SK-N-SH treated with all-trans-retinoic acid at 6 μM for 48 hours (cell line): ENCODE measurements at regions not wholly inside any gene's neighbourhood (a gene's known extent, or its start where the extent isn't known, plus 50 kb on each side); places are given as distances from the start of the nearest gene placed in this dataset.

Experiments used
- ATAC-seq: fragments of 200-7000 bp; cut with Tn5 transposase; 3 replicates; pipeline ENCODE4 v1.9.1; 2020; ENCODE audit warnings: mild to moderate bottlenecking, moderate library complexity
- ARNTL ChIP-seq: fragments of 450-650 bp; formaldehyde crosslinking; IDR thresholded peaks from 2 replicates; pipeline ENCODE4 v1.5.0; 2020; ENCODE audit warnings: low read depth, mild to moderate bottlenecking, moderate library complexity, borderline replicate concordance
- BACH2 ChIP-seq: fragments of 250-450 bp; sonication (Bioruptor Pico); IDR thresholded peaks from 2 replicates; pipeline ENCODE4 v1.9.0; 2021; ENCODE audit warnings: mild to moderate bottlenecking, borderline replicate concordance
- CREB5 ChIP-seq: fragments of 250-450 bp; sonication (Bioruptor Pico); IDR thresholded peaks from 2 replicates; pipeline ENCODE4 v1.5.1; 2020; ENCODE audit warnings: low read depth, mild to moderate bottlenecking, moderate library complexity
- CSDC2 ChIP-seq: fragments of 250-450 bp; sonication (Bioruptor Pico); IDR thresholded peaks from 2 replicates; pipeline ENCODE4 v1.5.0; 2020; ENCODE audit warnings: mild to moderate bottlenecking, moderate library complexity
- CSRNP3 ChIP-seq: fragments of 250-450 bp; sonication (Bioruptor Pico); IDR thresholded peaks from 2 replicates; pipeline ENCODE4 v1.5.1; 2021; ENCODE audit warnings: mild to moderate bottlenecking, moderate library complexity
- ESRRG ChIP-seq: fragments of 250-450 bp; sonication (Bioruptor Pico); IDR thresholded peaks from 2 replicates; pipeline ENCODE4 v1.6.1; 2021; ENCODE audit warnings: mild to moderate bottlenecking
- GLIS3 ChIP-seq: fragments of 250-450 bp; sonication (Bioruptor Pico); IDR thresholded peaks from 2 replicates; pipeline ENCODE4 v1.5.0; 2020; ENCODE audit warnings: mild to moderate bottlenecking, moderate library complexity
- ISL1 ChIP-seq: fragments of 250-450 bp; sonication (Bioruptor Pico); IDR thresholded peaks from 2 replicates; pipeline ENCODE4 v2.1.2; 2022; ENCODE audit warnings: mild to moderate bottlenecking, moderate library complexity
- OSR1 ChIP-seq: fragments of 250-450 bp; sonication (Bioruptor Pico); IDR thresholded peaks from 2 replicates; pipeline ENCODE4 v1.8.0; 2022; ENCODE audit warnings: moderate library complexity, mild to moderate bottlenecking, inconsistent platforms
- PATZ1 ChIP-seq: fragments of 250-450 bp; sonication (Bioruptor Pico); IDR thresholded peaks from 2 replicates; pipeline ENCODE4 v1.8.0; 2020; ENCODE audit warnings: mild to moderate bottlenecking, moderate library complexity, borderline replicate concordance
- POU6F1 ChIP-seq: fragments of 250-450 bp; sonication (Bioruptor Pico); IDR thresholded peaks from 2 replicates; pipeline ENCODE4 v1.8.0; 2021; ENCODE audit warnings: low read depth, mild to moderate bottlenecking, moderate library complexity, borderline replicate concordance
- PPARA ChIP-seq: fragments of 250-450 bp; sonication (Bioruptor Pico); IDR thresholded peaks from 2 replicates; pipeline ENCODE4 v1.5.0; 2020; ENCODE audit warnings: mild to moderate bottlenecking, borderline replicate concordance
- RARB ChIP-seq: fragments of 250-450 bp; sonication (Bioruptor Pico); IDR thresholded peaks from 2 replicates; pipeline ENCODE4 v1.8.0; 2021; ENCODE audit warnings: mild to moderate bottlenecking, moderate library complexity
- SNAI2 ChIP-seq: fragments of 250-450 bp; sonication (Bioruptor Pico); IDR thresholded peaks from 2 replicates; pipeline ENCODE4 v1.5.0; 2020; ENCODE audit warnings: mild to moderate bottlenecking, moderate library complexity
- TCF4 ChIP-seq: fragments of 250-450 bp; sonication (Bioruptor Pico); IDR thresholded peaks from 2 replicates; pipeline ENCODE4 v1.8.0; 2021; ENCODE audit warnings: mild to moderate bottlenecking, moderate library complexity, borderline replicate concordance
- TSHZ2 ChIP-seq: fragments of 250-450 bp; sonication (Bioruptor Pico); IDR thresholded peaks from 2 replicates; pipeline ENCODE4 v1.5.0; 2020; ENCODE audit warnings: mild to moderate bottlenecking, moderate library complexity
- ZC3H10 ChIP-seq: fragments of 250-450 bp; sonication (Bioruptor Pico); IDR thresholded peaks from 2 replicates; pipeline ENCODE4 v1.5.1; 2021; ENCODE audit warnings: mild to moderate bottlenecking, moderate library complexity
- ZFP3 ChIP-seq: fragments of 250-450 bp; sonication (Bioruptor Pico); IDR thresholded peaks from 2 replicates; pipeline ENCODE4 v1.5.0; 2020; ENCODE audit warnings: mild to moderate bottlenecking, moderate library complexity
- ZFP30 ChIP-seq: fragments of 450-650 bp; formaldehyde crosslinking; IDR thresholded peaks from 2 replicates; pipeline ENCODE4 v1.5.0; 2022; ENCODE audit warnings: mild to moderate bottlenecking, moderate library complexity
- ZNF565 ChIP-seq: fragments of 450-650 bp; formaldehyde crosslinking; conservative IDR thresholded peaks from 2 replicates; pipeline ENCODE4 v1.5.0; 2020; ENCODE audit warnings: low read depth, mild to moderate bottlenecking, moderate library complexity
- ZNF70 ChIP-seq: fragments of 450-650 bp; formaldehyde crosslinking; IDR thresholded peaks from 2 replicates; pipeline ENCODE4 v1.5.0; 2020; ENCODE audit warnings: mild to moderate bottlenecking, moderate library complexity
- ZNF8 ChIP-seq: fragments of 450-650 bp; formaldehyde crosslinking; IDR thresholded peaks from 2 replicates; pipeline ENCODE4 v1.5.0; 2020; ENCODE audit warnings: mild to moderate bottlenecking, moderate library complexity

- no peak for TF ChIP-seq ZNF565 (CRISPR knock-in tag)
- no peak for TF ChIP-seq ZNF8 (CRISPR knock-in tag)
- no peak for TF ChIP-seq SNAI2
- no peak for TF ChIP-seq POU6F1 (CRISPR knock-in tag)
- TF ChIP-seq ZFP30 = no peak
- no peak for TF ChIP-seq ZC3H10 (CRISPR knock-in tag)
- no peak for TF ChIP-seq ISL1 (CRISPR knock-in tag)
- TF ChIP-seq TCF4 (CRISPR knock-in tag) = no peak
- TF ChIP-seq OSR1 (CRISPR knock-in tag) = no peak
- TF ChIP-seq ZNF70 (CRISPR knock-in tag) = no peak
- no peak for TF ChIP-seq CSDC2 (CRISPR knock-in tag)
- no peak for TF ChIP-seq CREB5
- no peak for TF ChIP-seq PATZ1 (CRISPR knock-in tag)
- no peak for ATAC-seq
These were observed 185.3 kb upstream of the FBXO33 start for GRCh38 chr14:39617537-39617936.

- TF ChIP-seq ESRRG (CRISPR knock-in tag) (no peak), GLIS3 (CRISPR knock-in tag) (no peak), TSHZ2 (CRISPR knock-in tag) (no peak), ZC3H10 (CRISPR knock-in tag) (no peak), ZFP3 (CRISPR knock-in tag) (no peak), ZFP30 (no peak), OSR1 (CRISPR knock-in tag) (no peak), BACH2 (no peak), POU6F1 (CRISPR knock-in tag) (no peak), ISL1 (CRISPR knock-in tag) (no peak), PPARA (no peak), ARNTL (CRISPR knock-in tag) (no peak), RARB (no peak), ZNF8 (CRISPR knock-in tag) (no peak), CSRNP3 (CRISPR knock-in tag) (no peak)
These were observed 183.1 kb upstream of the FBXO33 start for GRCh38 chr14:39615352-39615751.

More at GRCh38 chr14:39615352-39615751, 183.1 kb upstream of the FBXO33 start:
- no peak for ATAC-seq
